ENCODE measurements at regions not wholly inside any gene's neighbourhood (a gene's known extent, or its start where the extent isn't known, plus 50 kb on each side); places are given as distances from the start of the nearest gene placed in this dataset.

DNA sequence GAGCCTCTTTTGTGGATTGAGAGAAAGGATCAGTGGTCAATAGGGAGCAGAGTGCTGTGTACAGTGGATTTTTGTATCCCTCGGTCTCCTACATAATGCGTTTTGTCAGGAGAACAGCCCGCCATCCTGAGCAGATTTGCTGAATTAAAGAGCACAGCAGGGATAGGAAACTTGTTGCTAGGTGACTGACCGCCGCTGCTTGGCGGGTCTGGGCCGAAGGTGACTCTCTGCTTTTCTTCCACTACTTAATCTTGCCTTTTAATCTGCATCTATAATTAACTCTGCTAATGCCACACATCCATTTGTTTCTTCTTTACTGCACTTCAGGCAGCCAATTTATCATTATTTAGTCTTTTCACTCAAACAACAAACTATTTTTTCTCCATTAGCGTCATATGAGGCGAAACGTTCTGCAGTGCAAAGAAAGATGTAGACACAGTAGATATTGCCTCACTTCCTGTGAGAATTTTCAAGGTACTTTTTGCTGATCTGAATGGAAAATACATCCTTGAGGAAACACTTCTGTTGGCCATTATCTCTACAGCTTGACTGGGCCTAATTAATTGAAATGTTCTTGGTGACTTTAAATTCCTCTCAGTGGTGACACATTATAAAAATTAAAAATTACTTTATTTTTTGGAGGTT, 108.0 kb downstream of the PPM1A start:
- TF ChIP-seq, protein P1, sequence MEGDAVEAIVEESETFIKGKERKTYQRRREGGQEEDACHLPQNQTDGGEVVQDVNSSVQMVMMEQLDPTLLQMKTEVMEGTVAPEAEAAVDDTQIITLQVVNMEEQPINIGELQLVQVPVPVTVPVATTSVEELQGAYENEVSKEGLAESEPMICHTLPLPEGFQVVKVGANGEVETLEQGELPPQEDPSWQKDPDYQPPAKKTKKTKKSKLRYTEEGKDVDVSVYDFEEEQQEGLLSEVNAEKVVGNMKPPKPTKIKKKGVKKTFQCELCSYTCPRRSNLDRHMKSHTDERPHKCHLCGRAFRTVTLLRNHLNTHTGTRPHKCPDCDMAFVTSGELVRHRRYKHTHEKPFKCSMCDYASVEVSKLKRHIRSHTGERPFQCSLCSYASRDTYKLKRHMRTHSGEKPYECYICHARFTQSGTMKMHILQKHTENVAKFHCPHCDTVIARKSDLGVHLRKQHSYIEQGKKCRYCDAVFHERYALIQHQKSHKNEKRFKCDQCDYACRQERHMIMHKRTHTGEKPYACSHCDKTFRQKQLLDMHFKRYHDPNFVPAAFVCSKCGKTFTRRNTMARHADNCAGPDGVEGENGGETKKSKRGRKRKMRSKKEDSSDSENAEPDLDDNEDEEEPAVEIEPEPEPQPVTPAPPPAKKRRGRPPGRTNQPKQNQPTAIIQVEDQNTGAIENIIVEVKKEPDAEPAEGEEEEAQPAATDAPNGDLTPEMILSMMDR (conservative IDR thresholded peaks at IDR 0.05 in 1 of 2, IDR thresholded peaks at IDR 0.05 in 1 of 2; ENCODE audit: extremely low read depth in 1 of 2, insufficient read depth in 1 of 2, low read depth in 1 of 2, low read length in 2 of 2): no peak
- TF ChIP-seq EZH2 (IDR thresholded peaks at IDR 0.05; ENCODE audit: borderline replicate concordance, low read length): no peak
